ENCODE measurements at regions not wholly inside any gene's neighbourhood (a gene's known extent, or its start where the extent isn't known, plus 50 kb on each side); places are given as distances from the start of the nearest gene placed in this dataset.

DNA sequence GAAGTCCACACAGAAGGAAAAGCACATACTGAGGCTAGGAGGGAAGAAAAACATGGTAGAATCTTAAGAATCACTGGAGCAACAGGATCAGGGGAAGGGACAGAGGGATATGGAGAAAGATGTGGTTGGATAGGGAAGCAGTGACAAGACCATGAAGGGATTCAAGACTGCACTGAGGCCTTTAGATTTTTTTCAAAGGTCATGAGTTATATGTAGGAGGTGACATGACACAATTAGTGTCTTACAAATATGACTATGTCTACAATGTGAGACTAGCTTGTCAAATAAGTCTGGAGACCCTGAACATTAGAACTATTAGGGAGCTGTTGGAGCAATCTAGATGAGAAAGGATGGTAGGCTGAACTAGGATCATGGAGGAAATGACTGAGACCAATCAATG is 1130.3 kb upstream of the ZEB2 start:
- no peak for DNase-seq (ENCODE audit: low spot score)

DNA sequence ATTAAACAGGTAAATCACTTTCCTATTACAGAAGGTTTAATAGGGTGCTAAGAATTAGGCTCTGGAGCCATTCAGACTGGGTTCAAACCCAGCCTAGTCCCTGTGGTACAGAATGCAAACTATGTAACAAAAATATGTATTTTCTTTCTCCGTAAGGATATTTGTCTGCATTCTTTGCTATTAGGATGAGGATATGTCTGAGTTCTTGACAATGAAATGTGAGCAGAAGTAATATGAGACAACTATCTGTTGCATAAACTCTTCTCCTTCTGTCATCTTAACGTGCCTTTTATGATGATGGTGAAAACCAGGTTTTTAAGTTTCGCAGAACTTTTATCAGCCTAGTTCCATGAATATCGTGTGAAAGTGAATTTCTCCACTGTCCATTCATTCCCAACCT is 1129.1 kb upstream of the ZEB2 start:
- no peak for DNase-seq (ENCODE audit: low spot score)

DNA sequence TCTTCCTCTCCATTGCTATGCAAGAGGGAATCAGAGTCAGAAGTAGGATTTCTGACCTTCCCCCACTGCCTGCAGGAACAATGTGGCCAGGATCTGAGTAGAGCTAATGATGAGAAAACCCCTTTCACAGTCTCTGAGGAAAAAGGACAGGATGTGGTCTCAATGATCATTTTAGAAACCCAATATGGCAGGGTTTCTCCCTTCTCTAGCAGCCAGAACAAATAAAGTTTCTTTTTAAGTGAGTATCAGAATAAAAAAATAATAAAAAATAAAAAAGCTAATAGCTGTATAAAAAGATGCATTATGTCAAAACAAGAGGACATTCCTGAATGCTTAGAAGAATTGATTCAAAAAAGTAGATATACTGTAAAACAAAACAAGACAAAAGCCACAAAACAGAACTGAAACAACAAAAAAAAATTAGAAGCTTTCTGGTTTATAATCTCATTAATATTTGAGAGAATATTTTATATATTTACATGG is 1124.9 kb upstream of the ZEB2 start:
- no peak for DNase-seq (ENCODE audit: low spot score)

DNA sequence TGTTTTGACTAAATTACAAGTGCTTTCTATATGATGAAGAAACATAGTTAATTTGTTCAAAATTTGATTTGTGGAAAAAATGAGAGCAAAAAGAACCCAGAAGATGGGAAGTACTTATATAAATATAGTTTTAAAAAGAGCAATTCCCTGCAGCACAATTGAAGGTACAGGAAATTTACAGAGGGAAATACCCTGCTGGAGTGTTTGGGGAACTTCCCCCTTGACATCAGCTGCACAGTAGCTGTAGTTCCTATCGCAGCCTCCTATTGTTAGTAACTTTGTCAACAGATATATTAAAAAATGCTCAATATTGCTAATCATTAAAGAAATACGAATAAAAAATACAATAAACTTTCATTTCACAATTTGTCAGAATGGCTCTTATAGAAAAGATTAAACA is 1118.8 kb upstream of the ZEB2 start:
- DNase-seq (ENCODE audit: low spot score) = no peak

DNA sequence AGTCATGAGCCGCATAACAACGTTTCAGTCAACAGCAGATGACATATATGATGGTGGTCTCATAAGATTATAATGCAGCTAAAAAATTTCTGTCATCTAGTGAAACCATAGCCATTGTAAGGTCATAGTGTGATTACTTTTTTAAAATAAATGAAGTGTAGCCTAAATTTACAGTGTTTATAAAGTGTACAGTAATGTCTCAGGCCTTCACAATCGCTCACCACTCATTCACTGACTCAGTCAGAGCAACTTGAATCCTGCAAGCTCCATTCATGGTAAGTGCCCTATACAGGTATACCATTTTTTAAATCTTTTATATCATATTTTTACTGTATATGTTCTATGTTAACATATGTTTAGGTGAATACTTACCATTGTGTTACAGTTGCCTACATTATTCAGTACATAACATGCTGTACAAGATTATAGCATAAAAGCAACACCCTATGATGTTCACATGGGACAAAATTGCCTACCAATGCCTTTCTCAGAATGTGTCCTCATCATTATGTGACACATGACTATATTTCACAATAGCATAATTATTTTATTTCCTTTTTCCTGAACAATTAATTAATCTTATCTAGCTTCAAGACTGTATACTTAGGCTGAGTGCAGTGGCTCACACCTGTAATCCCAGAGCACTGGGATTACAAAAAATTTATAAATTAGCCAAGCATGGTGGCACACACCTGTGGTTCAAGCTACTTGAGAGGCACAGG is 1115.9 kb upstream of the ZEB2 start:
- DNase-seq (ENCODE audit: low spot score) = no peak

DNA sequence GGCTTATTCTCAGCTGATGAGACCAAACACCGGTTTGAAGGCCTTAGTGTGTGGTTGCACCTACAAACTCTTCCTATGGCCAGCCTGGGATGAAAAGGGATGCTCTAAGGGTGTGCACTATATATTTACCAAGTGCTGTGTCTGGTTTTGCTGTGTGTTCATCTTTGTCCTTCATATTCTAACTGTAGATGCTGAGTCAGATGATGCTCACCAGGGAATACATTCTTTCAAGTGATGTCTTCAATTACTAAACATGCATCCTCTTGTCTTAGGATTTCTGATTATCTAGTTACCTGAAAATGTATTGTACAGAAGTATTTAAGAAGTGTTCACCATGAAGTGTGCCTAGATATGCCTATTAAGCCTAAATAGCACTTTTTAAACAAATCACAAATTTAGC is 1111.6 kb upstream of the ZEB2 start:
- no peak for DNase-seq (ENCODE audit: low spot score)

DNA sequence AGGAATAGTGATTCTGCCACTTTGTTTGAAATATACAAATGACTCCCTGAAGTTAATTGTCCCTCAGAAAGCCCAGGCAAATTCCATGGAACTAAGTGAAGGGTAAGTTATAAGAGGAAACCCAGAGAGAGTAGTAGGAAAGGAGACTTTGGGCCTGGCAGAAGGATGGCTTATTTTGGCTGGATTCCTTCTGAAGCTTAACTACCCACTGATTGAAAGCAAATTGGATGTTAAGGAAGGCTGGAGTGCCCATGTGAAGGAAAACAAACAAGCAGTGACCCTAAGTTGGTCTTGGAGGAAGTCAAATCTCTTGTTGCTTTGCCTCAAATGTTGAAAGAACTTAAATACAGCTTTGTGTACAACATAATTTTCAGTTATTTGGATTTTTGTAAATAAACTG is 1106.4 kb upstream of the ZEB2 start:
- DNase-seq (ENCODE audit: low spot score) = no peak

DNA sequence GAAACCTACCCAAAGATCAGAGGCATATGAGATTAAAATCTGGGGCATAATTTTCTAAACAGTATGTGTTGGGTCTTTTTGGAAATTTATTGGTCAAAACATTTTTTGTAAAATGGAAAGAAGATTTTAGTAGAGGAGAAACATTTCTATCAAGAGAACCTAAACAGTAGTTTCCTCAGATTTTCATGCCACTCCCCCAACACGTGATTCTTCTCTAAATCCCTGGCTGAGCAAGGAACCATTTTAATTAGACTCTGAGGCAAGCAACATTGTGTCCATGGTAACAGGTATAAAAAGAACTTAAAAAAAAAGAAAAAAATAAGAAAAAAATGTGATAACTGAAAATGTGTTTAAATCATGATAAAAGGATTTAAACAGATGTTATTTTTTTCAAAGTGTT is 1105.2 kb upstream of the ZEB2 start:
- no peak for DNase-seq (ENCODE audit: low spot score)

DNA sequence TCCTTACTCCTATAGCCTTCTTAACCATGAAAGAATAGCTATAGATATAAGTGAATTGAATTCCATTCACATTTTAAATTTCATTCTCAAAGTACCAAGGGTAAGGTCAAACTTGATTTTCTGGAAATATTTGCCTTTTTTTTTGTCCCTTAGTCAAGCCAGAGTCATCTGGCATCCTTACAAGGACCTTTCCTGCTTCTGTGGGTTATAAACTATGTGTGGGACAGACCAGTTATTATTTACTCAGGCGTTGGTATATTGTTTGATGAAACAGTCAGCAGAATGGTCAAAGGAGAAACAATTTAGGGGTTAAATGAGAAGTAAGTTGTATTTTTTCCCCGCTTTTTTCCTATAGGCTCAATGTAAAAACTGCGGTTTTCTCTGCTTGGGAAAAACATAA is 1103.2 kb upstream of the ZEB2 start:
- no peak for DNase-seq (ENCODE audit: low spot score)

DNA sequence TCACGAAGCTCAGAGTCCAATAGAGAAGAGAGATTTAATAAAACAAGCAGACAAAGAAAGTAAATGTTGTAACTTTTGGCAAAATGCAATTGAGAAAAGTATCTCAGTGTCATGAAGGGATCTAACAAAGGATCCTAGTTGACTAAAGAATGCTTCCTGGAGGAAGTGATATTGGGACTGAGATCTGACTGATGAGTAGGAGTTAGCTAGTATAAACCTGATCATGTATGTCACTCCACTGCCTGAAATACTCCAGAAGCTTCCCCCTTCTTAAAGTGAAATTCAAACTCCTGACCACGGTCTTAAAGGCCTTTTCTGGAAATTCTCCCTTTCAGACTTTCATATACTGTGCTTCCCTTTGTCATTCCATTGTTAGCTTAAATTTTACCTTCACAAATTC is 1102.4 kb upstream of the ZEB2 start:
- DNase-seq (ENCODE audit: low spot score) = no peak

DNA sequence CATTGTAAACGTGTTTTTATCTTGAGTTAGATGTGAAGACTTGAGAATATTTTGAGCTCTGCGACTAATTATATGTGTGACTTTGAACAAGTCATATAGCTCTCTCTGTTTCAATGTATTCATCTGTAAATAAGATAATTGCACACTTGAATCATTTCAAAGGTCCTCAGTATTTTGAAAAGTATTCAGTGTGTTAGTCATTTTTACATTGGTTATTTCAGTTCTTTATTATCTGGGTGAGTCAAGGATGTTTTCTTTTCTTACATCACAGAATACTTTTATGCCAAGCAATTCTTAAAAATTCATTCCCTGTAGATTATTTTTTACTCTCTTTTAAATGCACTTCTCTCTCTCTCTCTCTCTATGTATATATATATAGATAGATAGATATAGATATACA is 1098.0 kb upstream of the ZEB2 start:
- DNase-seq (ENCODE audit: low spot score) = no peak

DNA sequence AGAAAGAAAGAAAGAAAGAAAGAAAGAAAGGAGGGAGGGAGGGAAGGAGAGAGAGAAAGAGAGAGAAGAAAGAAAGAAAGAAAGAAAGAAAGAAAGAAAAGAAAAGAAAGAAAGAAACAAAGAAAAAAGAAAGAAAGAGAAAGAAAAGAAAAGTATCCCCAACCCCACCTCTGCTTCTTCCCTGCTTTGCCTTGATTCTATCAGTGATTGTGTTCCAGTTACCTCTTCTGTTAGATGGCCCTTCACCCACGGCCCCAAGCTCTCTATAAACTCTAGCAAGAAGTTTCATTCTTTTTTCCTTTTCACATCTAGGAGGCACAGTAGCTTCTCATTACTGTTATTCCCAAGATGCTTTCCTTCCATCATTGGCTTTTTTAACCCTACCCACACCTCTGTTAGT is 1097.5 kb upstream of the ZEB2 start:
- DNase-seq (ENCODE audit: low spot score) = no peak

DNA sequence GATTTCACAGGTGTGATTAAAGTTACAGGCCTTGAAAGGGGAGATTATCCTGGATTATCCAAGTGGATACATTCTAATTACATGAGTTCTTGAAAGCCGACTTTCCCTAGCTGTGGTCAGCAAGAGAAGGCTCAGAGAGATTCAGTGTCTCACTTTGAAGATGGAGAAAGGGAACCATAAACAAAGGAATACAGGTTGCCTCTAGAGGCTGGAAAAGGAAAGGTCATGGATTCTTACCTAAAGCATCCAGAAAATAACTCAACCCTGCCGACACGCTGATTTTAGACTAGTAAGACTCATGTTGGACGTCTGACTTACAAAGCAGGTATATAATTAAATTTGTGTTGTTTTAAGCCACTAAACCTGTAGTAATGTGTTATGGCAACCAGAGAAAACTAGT is 1095.7 kb upstream of the ZEB2 start:
- DNase-seq (ENCODE audit: low spot score) = no peak

DNA sequence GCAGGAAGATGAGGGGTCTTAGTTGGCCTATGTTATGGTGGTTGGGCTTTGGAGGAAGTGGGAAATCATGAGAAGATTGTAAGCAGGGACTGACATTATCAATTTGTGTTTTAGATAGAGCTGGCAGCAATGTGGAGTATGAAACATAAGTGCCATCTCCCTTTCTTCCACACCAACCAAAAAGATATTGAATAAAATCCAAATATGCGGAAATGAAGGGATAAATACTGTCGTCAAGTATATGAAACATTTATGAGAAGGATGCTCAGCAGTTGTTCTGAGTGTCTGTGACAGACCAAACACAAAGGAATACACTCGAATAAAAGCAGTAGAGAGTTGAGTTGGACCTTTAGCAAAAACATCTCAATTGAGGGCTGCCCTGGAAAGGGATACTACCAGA is 1090.0 kb upstream of the ZEB2 start:
- no peak for DNase-seq (ENCODE audit: low spot score)

DNA sequence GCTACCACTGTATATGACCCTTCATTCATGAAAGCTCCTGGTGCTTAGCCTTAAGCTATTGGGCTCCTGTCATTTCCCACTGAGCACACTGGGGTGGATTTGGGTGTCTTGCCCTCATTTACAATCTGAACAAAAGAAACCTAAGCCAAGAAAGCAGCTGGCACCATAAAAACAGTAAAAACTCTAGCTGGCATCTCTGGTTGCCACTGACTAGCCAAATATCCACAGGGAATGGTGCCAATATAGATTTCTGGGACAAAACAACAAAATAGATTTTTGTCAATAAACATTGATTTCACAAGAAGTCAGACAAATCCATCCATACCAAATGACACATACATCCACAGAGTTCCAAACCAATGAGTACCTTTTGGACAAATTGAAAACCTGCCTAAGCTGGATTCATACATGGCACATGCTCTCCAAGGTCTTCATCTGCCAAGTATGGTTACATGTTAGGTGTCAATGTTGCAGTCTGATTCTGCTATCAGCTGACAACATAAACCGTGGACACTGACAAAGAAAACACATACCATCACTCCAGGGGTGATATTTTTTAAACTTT is 1081.5 kb upstream of the ZEB2 start:
- DNase-seq (ENCODE audit: low spot score) = no peak

DNA sequence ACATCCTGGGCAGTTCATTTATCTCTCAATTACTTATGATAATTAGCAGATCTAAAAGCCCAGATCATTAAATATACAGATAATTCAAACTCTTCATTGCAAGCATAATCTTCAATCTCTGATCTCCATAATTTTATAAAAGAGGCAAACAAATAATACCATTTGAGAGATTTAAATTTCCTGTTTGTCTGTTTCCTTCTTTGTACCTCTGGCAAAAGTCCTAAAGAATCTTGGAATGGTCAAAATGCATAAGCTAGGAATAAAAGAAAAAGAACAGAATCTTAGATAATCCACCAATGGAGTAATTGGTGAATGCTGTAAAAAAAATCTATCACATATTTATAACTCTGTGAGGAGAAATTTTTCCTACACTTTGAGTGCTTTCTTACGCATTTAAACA is 1080.9 kb upstream of the ZEB2 start:
- no peak for DNase-seq (ENCODE audit: low spot score)

DNA sequence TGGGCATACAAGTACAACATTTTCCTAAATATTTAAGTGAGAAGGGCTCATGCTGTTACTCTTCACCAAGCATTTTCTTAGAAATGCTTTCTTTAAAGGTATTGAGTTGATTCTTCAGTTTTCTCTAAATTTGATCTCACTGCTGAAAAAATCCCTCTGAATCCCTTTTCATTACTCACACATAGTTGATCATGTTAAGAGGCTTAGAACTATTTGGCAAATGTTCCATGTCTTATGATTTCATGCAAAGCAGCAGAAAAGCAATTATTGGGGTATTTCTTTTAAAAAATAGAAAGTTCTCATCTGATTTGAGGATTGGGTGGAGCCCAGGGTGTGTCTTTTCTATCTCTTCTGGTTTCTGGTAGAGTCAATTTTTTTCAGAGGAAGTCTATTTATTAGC is 1079.8 kb upstream of the ZEB2 start:
- no peak for DNase-seq (ENCODE audit: low spot score)

DNA sequence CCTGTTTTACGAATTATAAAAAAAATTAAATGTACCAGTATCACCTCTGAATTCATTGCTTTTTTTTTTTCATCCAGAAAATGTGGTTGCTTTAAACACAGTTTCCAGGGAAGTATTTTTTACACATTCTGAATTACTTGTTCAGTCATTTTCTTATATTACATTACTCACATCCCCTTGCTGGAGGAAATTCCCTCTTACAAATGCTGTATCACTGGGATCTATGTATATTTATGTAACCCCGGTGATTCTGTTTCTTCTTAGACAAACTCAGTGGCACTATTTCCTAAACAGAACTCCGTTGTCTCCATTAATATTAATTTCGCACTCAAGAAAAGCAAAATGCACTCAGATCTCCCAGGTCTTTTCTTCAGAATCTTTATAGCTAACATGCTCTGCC is 1078.5 kb upstream of the ZEB2 start:
- no peak for DNase-seq (ENCODE audit: low spot score)

DNA sequence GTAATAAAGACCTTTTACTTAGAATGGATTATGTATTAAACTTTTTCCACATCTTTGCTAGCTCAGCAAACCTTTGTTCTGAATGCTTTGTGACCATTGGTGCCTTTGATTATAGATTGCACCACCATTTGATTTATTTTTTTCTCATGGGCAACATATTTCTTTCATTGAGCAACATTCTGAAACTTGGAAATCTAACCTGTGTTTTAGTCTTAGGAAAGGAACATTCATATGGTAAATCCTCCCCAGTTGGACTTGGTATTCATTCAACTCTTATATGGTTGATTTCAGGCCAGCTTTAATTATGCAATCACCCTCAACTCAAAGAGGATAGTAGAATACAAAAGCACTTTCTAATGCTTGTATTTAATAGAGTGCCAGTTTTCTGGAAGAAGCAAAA is 1077.9 kb upstream of the ZEB2 start:
- DNase-seq (ENCODE audit: low spot score) = no peak

DNA sequence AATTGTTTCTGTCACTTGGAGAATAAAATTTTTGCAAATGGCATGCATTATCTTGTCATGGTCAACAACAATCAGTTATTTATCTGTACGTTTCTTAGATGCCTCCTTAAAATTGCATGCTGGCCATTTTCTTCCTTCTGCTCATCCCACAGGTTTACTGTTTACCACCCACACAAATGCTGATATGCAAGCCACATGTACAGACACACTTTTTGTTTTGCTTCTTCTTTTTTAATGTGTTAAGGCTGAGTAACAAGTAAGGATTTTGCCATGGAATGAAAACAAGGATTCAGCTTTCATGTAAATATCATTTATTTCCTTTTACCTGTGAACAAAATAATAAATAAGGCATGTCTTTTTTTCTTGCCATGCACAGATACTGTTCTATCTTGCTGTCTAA is 1077.1 kb upstream of the ZEB2 start:
- no peak for DNase-seq (ENCODE audit: low spot score)

DNA sequence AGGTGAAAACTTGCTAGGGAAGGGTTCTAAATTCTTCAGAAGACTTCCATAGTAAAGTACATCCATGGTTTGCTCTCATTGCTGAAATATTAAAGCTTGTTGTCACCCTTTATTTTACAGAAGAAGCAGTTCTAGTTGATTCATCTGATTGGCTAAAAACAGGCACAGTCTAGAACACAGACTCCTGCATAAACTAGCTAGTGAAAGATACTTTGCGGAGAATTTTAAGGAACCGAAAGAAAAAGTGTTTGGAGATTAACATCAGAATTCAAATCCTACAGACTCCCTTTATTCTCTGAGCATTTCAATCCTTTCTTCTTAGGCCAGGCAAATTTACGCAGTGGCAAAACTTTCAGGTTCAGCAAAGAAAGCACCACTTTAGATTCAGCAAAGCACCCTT is 1076.5 kb upstream of the ZEB2 start:
- DNase-seq (ENCODE audit: low spot score) = no peak

DNA sequence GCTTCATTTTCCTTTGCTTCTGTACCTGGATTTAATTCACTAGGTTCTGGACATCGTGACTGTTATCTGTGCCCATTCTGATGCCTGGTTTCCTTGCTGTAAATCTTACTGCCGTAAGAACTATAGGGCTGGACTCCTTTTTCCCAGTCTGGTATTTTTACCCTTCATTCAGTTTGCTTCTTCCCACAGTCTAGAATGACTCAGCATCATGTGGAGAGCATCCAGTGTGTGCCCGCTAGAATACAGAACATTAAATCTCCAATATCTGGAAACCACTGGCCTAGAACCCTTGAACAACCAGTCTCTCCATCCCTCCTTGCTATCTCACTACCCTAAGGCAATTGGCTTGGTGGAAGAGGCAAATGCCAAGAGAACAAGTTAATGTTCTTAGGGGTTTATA is 1075.4 kb upstream of the ZEB2 start:
- no peak for DNase-seq (ENCODE audit: low spot score)

DNA sequence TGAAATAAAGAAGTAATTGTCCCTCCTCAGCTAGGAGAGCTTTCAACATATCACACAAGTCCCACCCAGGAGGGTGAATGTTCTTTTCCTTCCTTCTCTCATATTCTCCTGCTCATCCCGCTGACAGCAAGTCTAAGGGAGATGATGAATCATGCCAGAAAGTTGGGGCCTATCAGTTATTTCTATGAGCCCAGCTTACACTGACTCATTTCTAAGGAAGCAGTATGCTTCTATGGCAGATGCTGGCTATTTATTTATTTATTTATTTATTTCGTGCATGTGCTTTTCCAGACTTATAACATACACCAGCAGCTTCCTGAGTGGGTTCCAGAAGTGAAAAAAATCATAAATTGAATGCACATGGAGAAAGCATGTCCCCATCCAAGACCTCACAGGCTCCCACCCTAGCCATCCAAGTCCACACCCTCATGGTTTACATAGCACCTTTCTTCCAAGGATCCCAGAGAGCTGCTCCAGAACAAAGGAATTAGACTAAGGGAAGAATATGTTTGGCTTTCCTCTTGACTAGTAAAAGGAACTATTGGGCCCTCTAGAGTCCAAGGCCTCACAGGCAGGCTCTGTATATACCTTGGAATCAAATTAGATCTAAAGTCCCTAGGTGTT is 1074.2 kb upstream of the ZEB2 start:
- no peak for DNase-seq (ENCODE audit: low spot score)

DNA sequence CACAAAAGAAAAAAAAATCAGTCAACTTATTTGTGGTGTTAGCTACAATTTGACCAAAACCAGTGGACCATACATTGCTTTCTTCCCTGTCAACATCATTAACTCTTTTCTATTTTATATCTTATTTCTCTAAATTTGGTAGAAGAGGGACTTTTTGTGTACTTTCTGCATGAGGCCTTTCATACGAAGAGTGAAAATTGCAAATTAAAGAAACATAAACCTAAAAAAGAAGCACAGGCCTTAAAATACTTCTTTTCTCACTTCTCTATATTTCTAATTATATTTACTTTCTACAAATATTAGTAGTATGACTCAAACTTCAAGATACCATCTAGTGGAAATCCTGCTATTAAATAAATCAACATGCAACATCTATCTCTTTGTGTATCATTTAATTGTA is 1073.4 kb upstream of the ZEB2 start:
- no peak for DNase-seq (ENCODE audit: low spot score)

All from hematopoietic multipotent progenitor cell treated with erythropoietin and hydrocortisone succinate and interleukin-3 and kit ligand, for 15 days (in vitro differentiated cells).